GM19240 (cell line): ENCODE measurements at regions not wholly inside any gene's neighbourhood (a gene's known extent, or its start where the extent isn't known, plus 50 kb on each side); places are given as distances from the start of the nearest gene placed in this dataset.
"Not testable (repeated sequence)": the region's sequence is repeated elsewhere in the genome, so short reads cannot be mapped to it uniquely, and the experiment has no call there.

Source experiments
- DNase-seq: peaks from one replicate; pipeline ENCODE4 v3.0.0; 2011; ENCODE audit warnings: low spot score; ENCODE audit not compliant: insufficient read length

- DNase-seq: no peak
Observed at GRCh38 chr2:41267929-41268659, 779.7 kb upstream of the PKDCC start.

- no peak for DNase-seq
Observed at GRCh38 chr2:41283079-41283775, 764.6 kb upstream of the PKDCC start.

GRCh38 chr2:41293491-41293890 is 754.3 kb upstream of the PKDCC start:
- no peak for DNase-seq

DNA sequence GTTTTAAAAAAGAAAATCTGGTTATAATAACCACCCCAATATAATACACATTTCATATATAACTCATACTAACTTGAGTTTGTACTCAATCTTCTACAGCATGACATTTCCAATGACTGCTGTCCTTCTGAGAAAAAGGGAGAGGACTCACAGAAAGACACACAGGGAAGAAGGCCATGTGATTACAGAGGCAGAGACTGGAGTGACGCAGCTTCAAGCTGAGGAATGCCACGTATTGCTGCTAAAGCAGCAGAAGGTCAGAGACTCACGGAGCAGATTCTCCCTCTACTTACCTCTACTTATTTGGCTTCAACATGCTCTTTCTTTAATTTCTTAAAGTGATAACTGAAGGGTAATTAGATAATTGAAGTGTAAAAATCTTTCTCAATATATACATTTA is 753.5 kb upstream of the PKDCC start:
- DNase-seq: no peak

GRCh38 chr2:41313082-41313481 is 734.7 kb upstream of the PKDCC start:
- no peak for DNase-seq

DNA sequence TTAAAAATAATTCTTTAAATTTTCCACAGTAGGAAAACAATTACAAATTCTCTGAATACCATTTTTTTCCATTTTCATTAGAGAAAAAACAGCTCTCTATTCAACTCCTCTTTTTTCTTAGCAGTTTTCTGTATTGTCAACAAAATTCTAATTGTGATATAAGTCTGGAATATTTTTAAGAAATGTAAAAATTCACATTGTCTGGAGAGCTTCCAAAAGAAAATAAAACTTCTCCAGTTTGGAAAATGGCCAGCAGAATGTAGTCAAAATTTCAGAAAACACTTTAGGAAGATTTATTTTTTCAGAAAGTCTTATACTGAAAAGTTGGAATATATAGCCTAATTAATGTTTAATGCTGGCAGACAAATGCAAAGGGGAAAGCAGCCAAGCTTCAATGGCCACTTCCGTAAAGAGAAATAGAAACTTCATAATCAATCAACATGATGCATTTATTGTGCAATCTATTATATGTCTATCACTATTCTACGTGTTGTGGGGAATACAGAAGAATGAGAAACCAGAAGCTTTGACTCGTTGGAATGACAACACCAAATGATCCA is 733.2 kb upstream of the PKDCC start:
- no peak for DNase-seq

DNA sequence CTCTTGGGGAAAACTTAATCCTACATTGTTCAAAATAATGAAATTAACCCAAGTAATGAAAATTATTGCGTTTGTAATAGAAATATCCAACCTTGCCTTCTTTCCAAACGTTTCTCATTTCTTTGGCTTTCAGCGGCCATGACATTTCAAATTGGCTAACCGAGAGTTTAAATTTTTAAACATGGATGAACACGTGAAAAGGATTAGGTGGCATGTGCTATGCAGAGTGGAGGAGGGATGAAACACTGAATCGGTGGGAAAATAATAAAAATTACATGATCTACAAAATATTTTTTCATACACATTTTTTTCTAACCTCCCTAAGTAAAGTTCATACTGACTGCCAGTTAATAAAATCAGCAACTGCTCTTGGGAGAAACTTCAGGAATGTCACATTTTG is 728.4 kb upstream of the PKDCC start:
- no peak for DNase-seq

- no peak for DNase-seq
Observed at GRCh38 chr2:41320491-41320890, 727.3 kb upstream of the PKDCC start.

DNA sequence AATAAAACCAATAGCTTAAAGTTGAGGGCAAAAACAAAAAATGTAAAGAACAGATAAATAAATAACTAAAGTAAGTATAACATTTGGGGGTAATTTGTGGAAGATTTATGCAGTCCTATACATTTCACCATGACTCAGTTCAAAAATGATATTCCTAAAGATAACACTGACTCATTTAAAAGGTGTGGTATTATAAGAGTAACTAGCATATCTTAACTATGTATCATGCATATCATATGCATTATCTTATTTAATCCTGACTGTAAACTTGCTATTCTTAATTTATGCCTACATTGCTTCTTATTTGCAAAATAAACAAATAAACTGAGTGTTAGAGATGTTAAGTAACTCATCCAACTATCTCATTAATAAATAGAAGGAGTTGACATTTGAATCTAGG is 726.5 kb upstream of the PKDCC start:
- DNase-seq: no peak

GRCh38 chr2:41326851-41327250 is 721.0 kb upstream of the PKDCC start:
- no peak for DNase-seq

- no peak for DNase-seq
Observed at GRCh38 chr2:41329040-41329439, 718.8 kb upstream of the PKDCC start.

DNA sequence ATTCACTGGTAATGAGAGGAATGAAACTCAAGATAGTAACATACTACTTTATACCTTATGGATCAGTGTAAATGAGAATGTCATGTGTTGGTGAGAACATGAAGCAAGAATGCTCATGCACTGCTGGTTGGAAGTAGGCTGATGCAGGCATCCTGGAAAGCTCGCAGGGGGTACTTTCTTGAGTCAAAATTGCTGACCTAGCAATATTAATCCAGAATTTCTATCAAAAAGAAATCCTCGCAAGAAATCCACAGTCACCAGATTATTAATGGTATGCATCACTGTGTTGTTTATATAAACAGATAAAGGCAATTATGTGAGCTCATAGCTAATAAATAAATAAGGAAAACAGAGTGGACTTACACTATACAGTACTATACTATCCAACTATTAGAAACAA is 713.7 kb upstream of the PKDCC start:
- no peak for DNase-seq

DNA sequence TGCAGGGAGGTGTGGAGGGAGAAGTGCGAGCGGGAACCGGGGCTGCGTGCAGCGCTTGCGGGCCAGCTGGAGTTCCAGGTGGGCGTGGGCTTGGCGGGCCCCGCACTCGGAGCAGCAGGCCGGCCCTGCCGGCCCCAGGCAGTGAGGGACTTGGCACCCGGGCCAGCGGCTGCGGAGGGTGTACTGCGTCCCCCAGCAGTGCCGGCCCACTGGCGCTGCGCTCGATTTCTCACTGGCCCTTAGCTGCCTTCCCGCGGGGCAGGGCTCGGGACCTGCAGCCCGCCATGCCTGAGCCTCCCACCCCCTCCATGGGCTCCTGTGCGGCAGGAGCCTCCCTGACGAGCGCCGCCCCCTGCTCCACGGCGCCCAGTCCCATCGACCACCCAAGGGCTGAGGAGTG is 712.2 kb upstream of the PKDCC start:
- DNase-seq: not testable (repeated sequence)

DNA sequence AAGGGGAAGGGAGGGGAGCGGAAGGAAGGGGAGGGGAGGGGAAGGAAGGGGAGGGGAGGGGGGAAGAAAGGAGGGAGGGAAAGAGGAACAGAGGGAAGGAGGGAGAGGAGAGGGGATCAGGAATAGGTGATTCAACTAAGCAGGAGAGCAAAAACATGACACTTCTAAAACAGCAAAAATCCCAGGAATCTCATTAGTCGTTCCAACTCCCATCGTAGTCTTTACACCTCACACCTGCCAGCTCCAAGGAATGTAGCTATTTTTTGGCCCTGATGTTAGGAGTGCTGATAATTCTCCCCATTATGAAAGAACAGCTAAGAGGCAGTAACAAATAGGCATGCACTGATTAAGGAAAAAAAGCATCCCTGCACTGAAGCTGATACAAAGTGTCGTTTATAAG is 709.9 kb upstream of the PKDCC start:
- DNase-seq: no peak

DNA sequence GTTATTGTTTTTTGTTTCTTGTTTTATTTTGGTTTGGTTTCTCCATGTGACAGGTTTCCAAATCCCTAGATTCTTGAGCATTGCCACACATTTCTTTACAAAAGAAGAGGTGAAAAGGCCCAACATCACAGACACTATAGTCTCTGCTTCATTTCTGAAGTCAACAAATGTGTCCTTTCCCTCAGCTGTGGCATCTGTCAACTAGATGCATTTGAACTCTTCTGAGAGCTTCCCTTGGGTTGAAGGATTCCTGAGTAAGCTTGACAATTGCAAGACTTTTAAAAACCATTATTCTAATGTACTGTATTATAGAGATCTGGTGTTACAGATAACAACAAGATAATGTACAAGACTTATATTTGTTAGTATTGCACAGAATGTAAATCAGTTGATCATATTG is 703.3 kb upstream of the PKDCC start:
- no peak for DNase-seq

- DNase-seq: no peak
Observed at GRCh38 chr2:41353060-41353459, 694.8 kb upstream of the PKDCC start.

DNA sequence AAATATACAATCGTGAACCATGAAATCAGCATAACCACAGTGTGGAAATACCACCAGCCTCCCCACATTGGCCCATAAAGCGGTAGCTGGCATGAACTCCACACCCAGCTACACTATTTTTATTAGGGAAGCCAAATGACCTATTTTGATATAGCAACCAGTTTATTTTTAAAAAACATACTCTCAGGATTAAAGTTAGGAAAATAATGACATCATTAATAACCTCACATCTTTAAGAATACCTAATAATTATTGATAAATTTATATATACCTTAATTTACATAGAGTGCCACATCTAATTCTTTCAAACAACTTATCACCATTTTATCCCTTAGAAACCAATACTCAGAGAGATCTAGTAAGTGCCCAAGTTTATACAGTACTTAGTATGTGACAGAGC is 692.0 kb upstream of the PKDCC start:
- no peak for DNase-seq

DNA sequence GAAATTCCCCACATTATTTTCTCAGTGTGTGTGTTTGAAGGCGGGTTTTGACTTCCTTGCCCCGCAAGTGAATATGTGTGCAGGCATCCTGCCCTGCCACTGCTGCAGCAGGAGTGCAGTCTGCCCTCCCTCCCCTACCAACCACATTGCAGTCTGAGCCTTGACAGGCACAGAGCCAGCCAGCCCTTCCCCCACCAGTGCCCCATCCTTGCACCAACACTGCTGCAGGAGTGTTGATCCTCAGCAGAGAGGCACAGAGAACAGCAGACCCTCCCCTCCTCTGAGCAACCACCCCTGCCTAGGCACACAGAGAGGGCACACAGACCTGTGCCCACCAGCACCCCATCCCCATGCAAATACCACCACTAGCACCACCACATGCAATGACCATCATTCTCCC is 683.0 kb upstream of the PKDCC start:
- DNase-seq: no peak

- DNase-seq: no peak
Observed at GRCh38 chr2:41375901-41376300, 671.9 kb upstream of the PKDCC start.

DNA sequence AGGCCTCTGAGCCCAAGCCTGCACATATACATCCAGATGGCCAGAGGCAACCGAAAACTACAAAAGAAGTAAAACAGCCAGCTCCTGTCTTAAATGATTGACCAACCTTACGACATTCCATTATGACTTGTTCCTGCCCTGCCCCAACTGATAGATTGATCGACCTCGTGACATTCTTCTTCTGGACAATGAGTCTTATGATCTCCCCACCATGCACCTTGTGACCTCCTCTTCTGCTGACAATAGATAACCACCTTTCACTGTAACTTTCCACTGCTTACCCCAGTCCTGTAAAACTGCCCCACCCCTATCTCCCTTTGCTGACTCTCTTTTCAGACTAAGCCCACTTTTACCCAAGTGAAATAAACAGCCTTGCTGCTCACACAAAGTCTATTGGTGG is 670.0 kb upstream of the PKDCC start:
- no peak for DNase-seq

DNA sequence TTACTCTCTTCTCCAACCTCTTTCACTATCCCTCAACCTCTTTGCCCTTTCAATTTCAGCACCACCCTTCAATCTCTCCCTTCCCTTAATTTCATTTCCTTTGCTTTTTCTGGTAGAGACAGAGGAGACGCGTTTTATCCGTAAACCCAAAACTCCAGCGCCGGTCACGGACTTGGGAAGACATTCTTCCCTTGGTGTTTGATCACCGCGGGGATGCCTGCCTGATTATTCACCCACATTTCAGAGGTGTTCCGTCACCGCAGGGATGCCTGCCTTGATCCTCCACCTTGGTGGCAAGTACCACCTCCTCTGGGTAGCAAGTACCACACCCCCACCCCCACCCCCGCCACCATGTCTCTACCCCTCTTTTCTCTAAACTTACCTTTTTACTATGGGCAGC is 669.4 kb upstream of the PKDCC start:
- DNase-seq: no peak

DNA sequence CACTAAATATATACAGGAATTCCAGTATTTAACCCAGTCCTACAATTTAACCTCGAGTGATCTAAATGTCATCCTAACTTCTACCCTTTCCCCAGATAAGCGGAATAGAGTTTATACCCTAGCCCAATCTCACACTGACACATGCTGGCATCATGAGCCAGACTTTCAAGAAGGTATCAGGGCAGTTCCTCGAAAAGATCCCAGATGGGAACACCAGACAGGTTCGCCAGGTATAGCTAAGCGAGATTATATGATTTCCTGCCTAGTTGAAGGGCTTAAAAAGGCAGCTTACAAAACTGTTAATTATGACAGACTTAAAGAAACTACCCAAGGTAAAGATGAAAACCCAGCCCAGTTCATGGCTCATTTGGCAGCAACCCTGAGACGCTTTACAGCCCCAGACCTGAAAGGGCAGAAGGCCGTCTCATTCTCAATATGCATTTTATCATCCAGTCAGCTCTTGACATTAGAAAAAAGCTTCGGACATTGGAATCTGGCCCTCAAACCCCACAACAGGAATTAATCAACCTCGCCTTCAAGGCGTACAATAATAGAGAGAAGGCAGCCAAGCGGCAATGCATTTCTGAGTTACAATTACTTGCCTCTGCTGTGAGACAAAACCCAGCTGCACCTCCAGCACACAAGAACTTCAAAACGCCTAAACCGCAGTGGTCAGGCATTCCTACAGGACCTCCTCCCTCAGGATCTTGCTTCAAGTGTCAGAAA is 668.2 kb upstream of the PKDCC start:
- DNase-seq: no peak
